ENCODE measurements at regions not wholly inside any gene's neighbourhood (a gene's known extent, or its start where the extent isn't known, plus 50 kb on each side); places are given as distances from the start of the nearest gene placed in this dataset.

- TF ChIP-seq CTCF (conservative IDR thresholded peaks at IDR 0.05; ENCODE audit: low read length) (no peak), EZH2phosphoT487 (IDR thresholded peaks at IDR 0.05; ENCODE audit: borderline replicate concordance) (no peak)
Measured at GRCh38 chr11:32033491-32033890, 57.4 kb upstream of the RCN1 start.

Measured in Loucy (cell line).